Erythroblast (primary cell): ENCODE measurements at regions not wholly inside any gene's neighbourhood (a gene's known extent, or its start where the extent isn't known, plus 50 kb on each side); places are given as distances from the start of the nearest gene placed in this dataset.

Source experiments
- GATA1 ChIP-seq: IDR thresholded peaks from 2 replicates; pipeline ENCODE4 v1.6.1; 2011; ENCODE audit warnings: low read depth, mild to moderate bottlenecking, control low read depth, low read length, moderate library complexity
- POLR2A ChIP-seq: IDR thresholded peaks from 2 replicates; pipeline ENCODE4 v1.6.1; 2011; ENCODE audit warnings: mild to moderate bottlenecking, low read length

DNA sequence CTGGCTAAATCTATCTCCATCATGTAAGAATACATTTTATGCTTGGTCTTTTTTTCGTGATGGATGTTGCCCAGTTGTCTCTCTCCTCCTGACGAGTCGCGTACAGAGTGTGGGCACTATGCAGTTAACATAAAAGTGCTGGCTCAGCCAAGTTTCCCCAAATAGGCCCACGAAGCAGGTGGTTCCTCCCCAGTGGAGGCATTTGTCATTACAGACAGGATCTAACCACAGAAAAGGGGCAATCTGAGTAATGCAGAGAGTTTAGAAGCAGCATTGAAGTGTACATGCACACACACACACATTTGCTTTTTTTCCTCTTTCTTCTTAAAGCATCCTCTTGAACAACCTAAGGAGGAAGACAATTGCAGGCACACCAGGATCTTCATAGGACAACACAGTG lies 188.7 kb upstream of the VCX start:
- TF ChIP-seq POLR2A = no peak
- TF ChIP-seq GATA1 = no peak
